Epithelial cell of proximal tubule (primary cell): ENCODE measurements at regions not wholly inside any gene's neighbourhood (a gene's known extent, or its start where the extent isn't known, plus 50 kb on each side); places are given as distances from the start of the nearest gene placed in this dataset.

Experiments used
- DNase-seq: peaks from one replicate; pipeline ENCODE4 v3.0.0-alpha.2; 2011; ENCODE audit warnings: low read depth
- H3K4me3 ChIP-seq: 2 replicates; pipeline ENCODE4 v1.5.1; 2011; ENCODE audit warnings: low read depth, mild to moderate bottlenecking, low read length
- CTCF ChIP-seq: conservative IDR thresholded peaks from 2 replicates; pipeline ENCODE4 v1.5.1; 2012; ENCODE audit warnings: low read depth, mild to moderate bottlenecking, low read length

- DNase-seq = no peak
- H3K4me3 ChIP-seq = no peak overlapping the region
- no peak for TF ChIP-seq CTCF
Observed at GRCh38 chr6:150687508-150687907, 87.8 kb downstream of the PLEKHG1 start.

- H3K4me3 ChIP-seq = no peak overlapping the region
- TF ChIP-seq CTCF = no peak
- no peak for DNase-seq
Observed at GRCh38 chr6:150689900-150690590, 90.4 kb downstream of the PLEKHG1 start.

GRCh38 chr6:150690681-150691080 lies 91.0 kb downstream of the PLEKHG1 start:
- no peak for TF ChIP-seq CTCF
- no peak for DNase-seq
- H3K4me3 ChIP-seq = no peak overlapping the region

- no peak for TF ChIP-seq CTCF
- DNase-seq = no peak
- H3K4me3 ChIP-seq = no peak overlapping the region
Observed at GRCh38 chr6:150691463-150691862, 91.8 kb downstream of the PLEKHG1 start.

- no peak for DNase-seq
- H3K4me3 ChIP-seq = no peak overlapping the region
- no peak for TF ChIP-seq CTCF
Observed at GRCh38 chr6:150692604-150693003, 92.9 kb downstream of the PLEKHG1 start.

GRCh38 chr6:150694889-150695288 lies 95.2 kb downstream of the PLEKHG1 start:
- DNase-seq = no peak
- no peak overlapping the region for H3K4me3 ChIP-seq
- TF ChIP-seq CTCF = no peak

- TF ChIP-seq CTCF = no peak
- H3K4me3 ChIP-seq = no peak overlapping the region
- DNase-seq = no peak
Observed at GRCh38 chr6:150695652-150696051, 96.0 kb downstream of the PLEKHG1 start.
